Breast epithelium (tissue), 3 donors: ENCODE measurements at regions not wholly inside any gene's neighbourhood (a gene's known extent, or its start where the extent isn't known, plus 50 kb on each side); places are given as distances from the start of the nearest gene placed in this dataset.

Source experiments
- POLR2A ChIP-seq: fragments of 450-650 bp; IDR thresholded peaks from one replicate; pipeline ENCODE4 v1.6.1; 2016; ENCODE audit warnings: antibody characterized with exemption, mild to moderate bottlenecking, moderate library complexity
- TF ChIP-seq, protein P1 (sequence below), 3 donors: fragments of 450-650 bp; IDR thresholded peaks; one replicate each; pipeline ENCODE4 v1.5.1; 2016 to 2017; ENCODE audit warnings: antibody characterized with exemption in 3 of 3, mild to moderate bottlenecking in 3 of 3, moderate library complexity in 3 of 3

DNA sequence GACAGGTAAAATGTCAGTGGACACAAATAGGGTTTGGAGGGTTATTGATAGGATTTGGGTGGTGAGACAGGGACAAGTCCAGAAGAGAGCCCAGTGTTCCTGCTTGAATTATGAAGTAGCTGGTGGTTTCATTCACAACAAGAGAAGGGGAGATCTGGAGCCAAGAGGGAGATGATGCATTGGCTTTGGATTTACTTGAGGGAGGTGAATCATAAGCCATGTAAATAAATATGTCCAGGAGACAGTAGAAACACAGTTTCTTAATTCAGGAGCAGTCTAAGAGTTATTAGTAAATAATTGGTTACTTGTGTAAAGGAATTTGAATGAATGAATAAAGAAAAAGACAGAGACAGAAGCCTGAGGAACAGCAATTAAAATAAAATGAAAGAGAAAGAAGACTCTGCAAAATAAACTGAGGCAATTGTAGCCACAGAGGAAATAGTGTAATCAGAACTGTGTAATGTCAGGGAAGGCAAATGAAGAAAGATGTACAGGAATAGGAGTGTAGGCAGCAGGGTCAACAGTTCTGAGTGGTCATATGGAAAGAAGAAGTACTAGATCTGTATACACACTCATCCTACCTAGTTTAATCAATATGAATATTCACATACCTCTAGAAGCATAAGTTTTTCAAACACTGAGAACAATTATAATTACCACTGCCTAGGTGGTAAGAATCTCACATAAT is 50.2 kb upstream of the CXCL8 start:
- TF ChIP-seq, protein P1, sequence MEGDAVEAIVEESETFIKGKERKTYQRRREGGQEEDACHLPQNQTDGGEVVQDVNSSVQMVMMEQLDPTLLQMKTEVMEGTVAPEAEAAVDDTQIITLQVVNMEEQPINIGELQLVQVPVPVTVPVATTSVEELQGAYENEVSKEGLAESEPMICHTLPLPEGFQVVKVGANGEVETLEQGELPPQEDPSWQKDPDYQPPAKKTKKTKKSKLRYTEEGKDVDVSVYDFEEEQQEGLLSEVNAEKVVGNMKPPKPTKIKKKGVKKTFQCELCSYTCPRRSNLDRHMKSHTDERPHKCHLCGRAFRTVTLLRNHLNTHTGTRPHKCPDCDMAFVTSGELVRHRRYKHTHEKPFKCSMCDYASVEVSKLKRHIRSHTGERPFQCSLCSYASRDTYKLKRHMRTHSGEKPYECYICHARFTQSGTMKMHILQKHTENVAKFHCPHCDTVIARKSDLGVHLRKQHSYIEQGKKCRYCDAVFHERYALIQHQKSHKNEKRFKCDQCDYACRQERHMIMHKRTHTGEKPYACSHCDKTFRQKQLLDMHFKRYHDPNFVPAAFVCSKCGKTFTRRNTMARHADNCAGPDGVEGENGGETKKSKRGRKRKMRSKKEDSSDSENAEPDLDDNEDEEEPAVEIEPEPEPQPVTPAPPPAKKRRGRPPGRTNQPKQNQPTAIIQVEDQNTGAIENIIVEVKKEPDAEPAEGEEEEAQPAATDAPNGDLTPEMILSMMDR (IDR thresholded peaks at IDR 0.05) = no peak
- no peak for TF ChIP-seq POLR2A
